ENCODE measurements at regions not wholly inside any gene's neighbourhood (a gene's known extent, or its start where the extent isn't known, plus 50 kb on each side); places are given as distances from the start of the nearest gene placed in this dataset.

GRCh38 chr7:40966693-40967092 is 736.2 kb downstream of the INHBA start:
- no peaks in the 10 kb centered on the region for H3K27me3 ChIP-seq
- TF ChIP-seq POLR2A (IDR thresholded peaks at IDR 0.05) (no peak), POLR2AphosphoS5 (IDR thresholded peaks at IDR 0.05) (no peak), CTCF (IDR thresholded peaks at IDR 0.05) (no peak), EP300 (IDR thresholded peaks at IDR 0.05) (no peak)
- DNase-seq: no peak
- H3K4me1 ChIP-seq: no peaks in the 10 kb centered on the region
- no peak overlapping the region for H3K27ac ChIP-seq
- no peak overlapping the region for H3K4me3 ChIP-seq
- peaks cover 0 to 6% (median 0%) of the 10 kb centered on the region in 4 donors for H3K9me3 ChIP-seq
- no peaks in the 10 kb centered on the region for H3K36me3 ChIP-seq
- intact Hi-C loops (cut with DNase I): no loop called here
- WGBS, 2 donors: 93 to 96% methylated on average over 2 of the region's 2 CpGs

GRCh38 chr7:40965774-40966173 is 737.1 kb downstream of the INHBA start:
- intact Hi-C loops (cut with DNase I): no loop called here
- 96 to 97% methylated on average over 1 of the region's 1 CpG for WGBS, 2 donors
- H3K4me3 ChIP-seq: no peak overlapping the region

GRCh38 chr7:40965016-40965415 is 737.9 kb downstream of the INHBA start:
- no peak for DNase-seq
- no peaks in the 10 kb centered on the region for H3K27me3 ChIP-seq
- intact Hi-C loops (cut with DNase I): no loop called here
- WGBS, 2 donors: 41 to 91% methylated on average over 1 of the region's 1 CpG
- no peak overlapping the region for H3K4me3 ChIP-seq
- no peaks in the 10 kb centered on the region for H3K36me3 ChIP-seq
- TF ChIP-seq POLR2A (IDR thresholded peaks at IDR 0.05) (no peak), EP300 (IDR thresholded peaks at IDR 0.05) (no peak)
- no peaks in the 10 kb centered on the region for H3K4me1 ChIP-seq
- H3K9me3 ChIP-seq: peaks cover 0 to 6% (median 0%) of the 10 kb centered on the region in 4 donors
- no peak overlapping the region for H3K27ac ChIP-seq

More at GRCh38 chr7:40965774-40966173, 737.1 kb downstream of the INHBA start:
- Histone ChIP-seq H3K9me3 (peaks cover 0 to 6% (median 0%) of the 10 kb centered on the region in 4 donors), H3K27ac (no peak overlapping the region), H3K27me3 (no peaks in the 10 kb centered on the region), H3K4me1 (no peaks in the 10 kb centered on the region), H3K36me3 (no peaks in the 10 kb centered on the region)
- no peak for DNase-seq
- TF ChIP-seq POLR2A (IDR thresholded peaks at IDR 0.05) (no peak), POLR2AphosphoS5 (IDR thresholded peaks at IDR 0.05) (no peak), CTCF (IDR thresholded peaks at IDR 0.05) (no peak), EP300 (IDR thresholded peaks at IDR 0.05) (no peak)

GRCh38 chr7:40964610-40965009 is 738.3 kb downstream of the INHBA start:
- intact Hi-C loops (cut with DNase I): no loop called here

GRCh38 chr7:40959955-40960354 is 742.9 kb downstream of the INHBA start:
- H3K4me1 ChIP-seq: no peaks in the 10 kb centered on the region
- TF ChIP-seq POLR2AphosphoS5 (IDR thresholded peaks at IDR 0.05) (no peak), EP300 (IDR thresholded peaks at IDR 0.05) (no peak), POLR2A (IDR thresholded peaks at IDR 0.05) (no peak), CTCF (IDR thresholded peaks at IDR 0.05) (no peak)
- DNase-seq: no peak
- no peak overlapping the region for H3K27ac ChIP-seq
- H3K27me3 ChIP-seq: no peaks in the 10 kb centered on the region
- 80 to 89% methylated on average over 1 of the region's 1 CpG for WGBS, 2 donors
- no peaks in the 10 kb centered on the region for H3K36me3 ChIP-seq
- H3K9me3 ChIP-seq: peaks cover 0 to 6% (median 0%) of the 10 kb centered on the region in 4 donors
- H3K4me3 ChIP-seq: no peak overlapping the region
- intact Hi-C loops (cut with DNase I): no loop called here

More at GRCh38 chr7:40964610-40965009, 738.3 kb downstream of the INHBA start:
- H3K27me3 ChIP-seq: no peaks in the 10 kb centered on the region
- TF ChIP-seq EP300 (IDR thresholded peaks at IDR 0.05) (no peak), CTCF (IDR thresholded peaks at IDR 0.05) (no peak), POLR2AphosphoS5 (IDR thresholded peaks at IDR 0.05) (no peak), POLR2A (IDR thresholded peaks at IDR 0.05) (no peak)
- DNase-seq: no peak
- no peaks in the 10 kb centered on the region for H3K36me3 ChIP-seq
- no peaks in the 10 kb centered on the region for H3K4me1 ChIP-seq
- no peak overlapping the region for H3K27ac ChIP-seq
- 86 to 92% methylated on average over 2 of the region's 2 CpGs for WGBS, 2 donors
- no peak overlapping the region for H3K4me3 ChIP-seq
- peaks cover 0 to 6% (median 0%) of the 10 kb centered on the region in 4 donors for H3K9me3 ChIP-seq

Measured in sigmoid colon (tissue), 6 donors.